SK-N-SH (cell line): ENCODE measurements at regions not wholly inside any gene's neighbourhood (a gene's known extent, or its start where the extent isn't known, plus 50 kb on each side); places are given as distances from the start of the nearest gene placed in this dataset.

Source experiments
- CTCF ChIA-PET: fragments of 300-600, 350-600 bp; formaldehyde crosslinking; extraction: SDS; loops from one replicate; lab custom pipeline; 2021; lab: Yijun Ruan, JAX
- POLR2A ChIA-PET: fragments of 350-600 bp; sonication (Branson Sonifier 250); formaldehyde crosslinking; extraction: SDS; loops from one replicate; lab custom pipeline; 2020; ENCODE audit warnings: antibody characterized with exemption, inconsistent platforms; lab: Yijun Ruan, JAX
- DNase-seq: peaks from one replicate; pipeline ENCODE4 v3.0.0; 2012
- H2AFZ ChIP-seq: fragments of 200-600 bp; sonication (generic); 2 replicates; pipeline ENCODE4 v1.8.1; 2016; ENCODE audit warnings: antibody characterized with exemption, mild to moderate bottlenecking, low read depth
- H3F3A ChIP-seq: fragments of 200-600 bp; sonication (generic); replicated peaks from 2 replicates; pipeline ENCODE3; 2016; ENCODE audit warnings: antibody characterized with exemption, mild to moderate bottlenecking; ENCODE audit not compliant: insufficient read depth
- H3K27ac ChIP-seq, 2 experiments: fragments of 200-500 bp in 1 of 2; fragments of 200-600 bp in 1 of 2; sonication (Bioruptor generic) in 1 of 2; sonication (generic), shearing (Covaris generic) in 1 of 2; 2 replicates each; pipeline versions ENCODE4 v1.5.1 to v1.6.1; 2014 to 2016; ENCODE audit warnings: low read depth in 2 of 2, inconsistent platforms in 1 of 2, low read length in 1 of 2, mild to moderate bottlenecking in 1 of 2, mixed read lengths in 1 of 2
- H3K27me3 ChIP-seq: fragments of 200-600 bp; sonication (generic), shearing (Covaris generic); 2 replicates; pipeline ENCODE4 v1.6.1; 2016; ENCODE audit warnings: mixed run types; ENCODE audit not compliant: insufficient read depth
- H3K36me3 ChIP-seq, 2 experiments: fragments of 200-500 bp in 1 of 2; fragments of 200-600 bp in 1 of 2; sonication (Bioruptor generic) in 1 of 2; sonication (generic) in 1 of 2; replicated peaks in 1 of 2; 2 replicates each; pipeline versions ENCODE3 to v1.5.1; 2014 to 2016; ENCODE audit warnings: low read length in 1 of 2, mild to moderate bottlenecking in 1 of 2; ENCODE audit not compliant: insufficient read depth in 2 of 2, control insufficient read depth in 1 of 2
- H3K4me1 ChIP-seq, 2 experiments: fragments of 200-500 bp in 1 of 2; fragments of 200-600 bp in 1 of 2; sonication (Bioruptor generic) in 1 of 2; sonication (generic), shearing (Covaris generic) in 1 of 2; 2 replicates each; pipeline versions ENCODE4 v1.5.1 to v1.6.1; 2014 to 2016; ENCODE audit warnings: low read depth in 1 of 2, low read length in 1 of 2, mixed run types in 1 of 2; ENCODE audit not compliant: insufficient read depth in 2 of 2, control insufficient read depth in 1 of 2
- H3K4me2 ChIP-seq: fragments of 200-600 bp; sonication (generic), shearing (Covaris generic); 2 replicates; pipeline ENCODE4 v1.6.1; 2017; ENCODE audit warnings: mixed run types
- H3K4me3 ChIP-seq, 2 experiments: fragments of 200-500 bp in 1 of 2; fragments of 200-600 bp in 1 of 2; sonication (Bioruptor generic) in 1 of 2; sonication (generic), shearing (Covaris generic) in 1 of 2; 2 replicates each; pipeline versions ENCODE4 v1.5.1 to v1.8.1; 2014 to 2016; ENCODE audit warnings: low read depth in 2 of 2, inconsistent platforms in 1 of 2, low read length in 1 of 2, mild to moderate bottlenecking in 1 of 2, mixed read lengths in 1 of 2, moderate library complexity in 1 of 2
- H3K79me2 ChIP-seq: fragments of 200-600 bp; sonication (generic); 2 replicates; pipeline ENCODE4 v1.8.1; 2017; ENCODE audit warnings: mild to moderate bottlenecking; ENCODE audit not compliant: insufficient read depth
- H3K9ac ChIP-seq: fragments of 200-600 bp; sonication (generic); 2 replicates; pipeline ENCODE4 v1.6.1; 2017; ENCODE audit warnings: mixed run types
- H3K9me2 ChIP-seq: fragments of 200-600 bp; sonication (generic); 2 replicates; pipeline ENCODE4 v1.6.1; 2017; ENCODE audit warnings: mixed run types
- H3K9me3 ChIP-seq: fragments of 200-600 bp; sonication (generic); 2 replicates; pipeline ENCODE4 v1.6.1; 2017; ENCODE audit warnings: mixed run types, mild to moderate bottlenecking, moderate library complexity
- H4K20me1 ChIP-seq: fragments of 200-600 bp; sonication (generic); 2 replicates; pipeline ENCODE4 v1.6.1; 2017; ENCODE audit warnings: mild to moderate bottlenecking, mixed run types; ENCODE audit not compliant: insufficient read depth
- EP300 ChIP-seq, 2 experiments: IDR thresholded peaks; 2 replicates each; pipeline versions ENCODE4 v1.4.0 to v1.6.1; 2012; ENCODE audit warnings: borderline replicate concordance in 1 of 2, low read depth in 1 of 2, low read length in 1 of 2
- FOSL2 ChIP-seq: IDR thresholded peaks from 2 replicates; pipeline ENCODE4 v1.4.0; 2012; ENCODE audit warnings: low read depth, mild to moderate bottlenecking, moderate library complexity, borderline replicate concordance
- FOXJ3 ChIP-seq: sonication (generic); formaldehyde crosslinking; IDR thresholded peaks from 2 replicates; pipeline ENCODE4 v1.5.1; 2020; ENCODE audit warnings: mild to moderate bottlenecking, missing genetic modification reagents
- JUND ChIP-seq: IDR thresholded peaks from 2 replicates; pipeline ENCODE4 v1.4.0; 2012
- MAX ChIP-seq: IDR thresholded peaks from 2 replicates; pipeline ENCODE4 v1.4.0; 2012; ENCODE audit warnings: low read depth
- MXI1 ChIP-seq: IDR thresholded peaks from 2 replicates; pipeline ENCODE4 v1.6.1; 2012; ENCODE audit warnings: mild to moderate bottlenecking, low read depth, low read length, improper control_type of control experiment
- NFIC ChIP-seq: IDR thresholded peaks from 2 replicates; pipeline ENCODE4 v1.4.0; 2012; ENCODE audit warnings: borderline replicate concordance
- PBX3 ChIP-seq: IDR thresholded peaks from 2 replicates; pipeline ENCODE4; 2012
- POLR2AphosphoS5 ChIP-seq: IDR thresholded peaks from 2 replicates; pipeline ENCODE4 v1.6.1; 2012; ENCODE audit warnings: low read depth, low read length
- REST ChIP-seq: IDR thresholded peaks from 2 replicates; pipeline ENCODE4 v1.6.1; 2012; ENCODE audit warnings: mild to moderate bottlenecking, low read depth, low read length, moderate library complexity
- RXRA ChIP-seq: IDR thresholded peaks from 2 replicates; pipeline ENCODE4 v1.4.0; 2012; ENCODE audit warnings: low read depth, mild to moderate bottlenecking, borderline replicate concordance
- TCF12 ChIP-seq: IDR thresholded peaks from 2 replicates; pipeline ENCODE4 v1.4.0; 2012
- TEAD4 ChIP-seq: IDR thresholded peaks from 2 replicates; pipeline ENCODE4 v1.4.0; 2012; ENCODE audit warnings: mild to moderate bottlenecking, borderline replicate concordance; ENCODE audit not compliant: insufficient read depth
- ZBTB33 ChIP-seq: IDR thresholded peaks from 2 replicates; pipeline ENCODE4 v1.4.0; 2012; ENCODE audit warnings: low read depth, borderline replicate concordance
- WGBS: methylation state at CpG from one replicate; pipeline ENCODE4 v1.1.6; 2017; ENCODE audit warnings: low lambda C conversion rate; 5-methylcytosine and 5-hydroxymethylcytosine counted together

GRCh38 chr10:32112055-32112454 is 55.8 kb upstream of the KIF5B start:
- no peaks in the 10 kb centered on the region for H3K9me2 ChIP-seq
- peak overlapping the region; percentile 53 to 56; a peak in 3 of 4 replicates for H3K27ac ChIP-seq
- no peaks in the 10 kb centered on the region for H3K79me2 ChIP-seq
- no peak overlapping the region for H2AFZ ChIP-seq
- ChIA-PET CTCF (no interaction called here), POLR2A (no interaction called here)
- H3K36me3 ChIP-seq, result no peaks in the 10 kb centered on the region
- no peaks in the 10 kb centered on the region for H4K20me1 ChIP-seq
- no peaks in the 10 kb centered on the region for H3K9me3 ChIP-seq
- H3K4me1 ChIP-seq, result peaks cover 2 to 11% of the 10 kb centered on the region in 2 experiments; a peak in 2 of 4 replicates
- peaks cover 14% of the 10 kb centered on the region for H3F3A ChIP-seq
- H3K4me3 ChIP-seq, result no peak overlapping the region
- WGBS, result 6% methylated on average over 3 of the region's 3 CpGs
- no peak for DNase-seq
- no peak overlapping the region for H3K9ac ChIP-seq
- TF ChIP-seq EP300 (IDR thresholded peaks at IDR 0.05; ENCODE audit: borderline replicate concordance in 1 of 2, low read depth in 1 of 2, low read length in 1 of 2), result peak in 1 of 2 experiments; percentile 67; a peak in 1 of 4 replicates
- TF ChIP-seq TEAD4, result peak; percentile 76; the same call in 1 of the 2 replicates
- peak; percentile 84 for TF ChIP-seq JUND
- TF ChIP-seq POLR2AphosphoS5, result peak; percentile 13; the same call in 1 of the 2 replicates
- peak; percentile 85 for TF ChIP-seq NFIC
- TF ChIP-seq TCF12, result peak; percentile 75
- TF ChIP-seq MAX, result peak; percentile 47; the same call in 1 of the 2 replicates
- no peak for TF ChIP-seq MXI1
- TF ChIP-seq FOSL2, result peak; percentile 80; the same call in 1 of the 2 replicates
- TF ChIP-seq PBX3, result peak; percentile 90
- 0 out of 2 replicates have a peak, but pooled peaks have one; percentile 10 for TF ChIP-seq ZBTB33
- TF ChIP-seq FOXJ3 (CRISPR knock-in tag), result no peak
- TF ChIP-seq RXRA, result peak; percentile 74
- TF ChIP-seq REST, result no peak
- no peaks in the 10 kb centered on the region for H3K27me3 ChIP-seq
- H3K4me2 ChIP-seq, result peak overlapping the region; percentile 56; the same call in 1 of the 2 replicates
